Stomach (tissue), 8 donors: ENCODE measurements at regions not wholly inside any gene's neighbourhood (a gene's known extent, or its start where the extent isn't known, plus 50 kb on each side); places are given as distances from the start of the nearest gene placed in this dataset.

Experiments
- DNase-seq, 2 donors: peaks; one replicate each; pipeline versions ENCODE4 v3.0.0 to v3.0.0-alpha.2; 2013 to 2019
- H3K27ac ChIP-seq, 5 donors: fragments of 200-600 bp in 4 of 5; sonication (generic) in 4 of 5; one replicate each; pipeline ENCODE4 v1.5.1; 2013 to 2019; ENCODE audit warnings: mild to moderate bottlenecking in 1 of 5, moderate library complexity in 1 of 5
- H3K27me3 ChIP-seq, 3 donors: fragments of 200-600 bp; sonication (generic); one replicate each; pipeline ENCODE4 v1.5.1; 2017 to 2019; ENCODE audit warnings: mixed run types in 1 of 3
- H3K36me3 ChIP-seq, 4 donors: fragments of 200-600 bp; sonication (generic); 1 replicate in 3 of 4; 2 replicates in 1 of 4; pipeline ENCODE4 v1.5.1; 2016 to 2019
- H3K4me1 ChIP-seq, 4 donors: fragments of 200-600 bp; sonication (generic); one replicate each; pipeline ENCODE4 v1.5.1; 2016 to 2019
- H3K4me3 ChIP-seq, 4 donors: fragments of 200-600 bp; sonication (generic) in 3 of 4; one replicate each; pipeline ENCODE4 v1.5.1; 2016 to 2019; ENCODE audit warnings: mild to moderate bottlenecking in 1 of 4
- H3K9me3 ChIP-seq, 4 donors: fragments of 200-600 bp; sonication (generic); one replicate each; pipeline ENCODE4 v1.5.1; 2016 to 2019
- EP300 ChIP-seq: sonication (generic); formaldehyde crosslinking; IDR thresholded peaks from one replicate; pipeline ENCODE4 v1.6.1; 2017; ENCODE audit warnings: antibody characterized with exemption
- POLR2A ChIP-seq, 4 donors: fragments of 450-650 bp; IDR thresholded peaks; one replicate each; pipeline ENCODE4 v1.6.1; 2016; ENCODE audit warnings: antibody characterized with exemption in 4 of 4, control low read depth in 2 of 4, mild to moderate bottlenecking in 1 of 4, moderate library complexity in 1 of 4
- POLR2AphosphoS5 ChIP-seq, 3 donors: sonication (generic); formaldehyde crosslinking; IDR thresholded peaks; one replicate each; pipeline ENCODE4 v1.6.1; 2016; ENCODE audit warnings: antibody characterized with exemption in 3 of 3
- WGBS, 5 donors: extraction: QIAGEN DNeasy Blood & Tissue Kit in 3 of 5; methylation state at CpG; one replicate each; pipeline versions ENCODE4 v1.1.5 to v1.1.7; 2013 to 2018; 5-methylcytosine and 5-hydroxymethylcytosine counted together
- intact Hi-C: fragments of 100-400 bp; cut with DNase I; formaldehyde crosslinking; loops from one replicate; pipeline ENCODE4 v1.15.1; 2023; ENCODE audit warnings: low total_unique reads
- TF ChIP-seq, protein P1 (sequence below), 7 experiments: fragments of 450-650 bp in 4 of 7; fragments of 200-600 bp in 3 of 7; sonication (generic) in 3 of 7; IDR thresholded peaks; one replicate each; pipeline ENCODE4 v1.5.1; 2016 to 2019; ENCODE audit warnings: antibody characterized with exemption in 7 of 7, control low read depth in 2 of 7, mild to moderate bottlenecking in 1 of 7
- donor health status: healthy with polysubstance abuse.
- donor health status: Bipolar disorder and iron deficiency.
- donor health status: healthy.

DNA sequence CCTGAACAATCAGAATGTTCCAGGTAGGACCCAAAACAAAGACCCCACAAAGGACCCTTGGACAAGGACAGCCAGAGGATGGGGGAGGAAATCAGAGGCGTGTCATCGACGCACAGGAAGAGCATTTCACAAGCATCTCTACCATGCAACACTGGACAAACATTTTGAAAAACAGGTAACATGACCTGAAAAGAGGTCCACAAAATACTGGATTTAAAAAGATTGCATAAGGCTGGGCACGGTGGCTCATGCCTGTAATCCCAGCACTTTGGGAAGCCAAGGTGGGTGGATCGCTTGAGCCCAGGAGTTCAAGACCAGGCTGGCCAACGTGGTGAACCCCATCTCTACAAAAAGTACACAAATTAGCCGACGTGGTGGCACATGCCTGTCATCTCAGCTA lies 60.5 kb upstream of the RNF32 start:
- Histone ChIP-seq H3K27me3 (no peaks in the 10 kb centered on the region), H3K9me3 (peaks cover 0 to 2% (median under 1%) of the 10 kb centered on the region in 4 donors), H3K4me1 (no peaks in the 10 kb centered on the region), H3K4me3 (no peak overlapping the region), H3K36me3 (no peaks in the 10 kb centered on the region), H3K27ac (no peak overlapping the region)
- intact Hi-C loops, result no loop called here
- TF ChIP-seq POLR2A (IDR thresholded peaks at IDR 0.05) (no peak), EP300 (no peak), POLR2AphosphoS5 (IDR thresholded peaks at IDR 0.05) (no peak)
- TF ChIP-seq, protein P1, sequence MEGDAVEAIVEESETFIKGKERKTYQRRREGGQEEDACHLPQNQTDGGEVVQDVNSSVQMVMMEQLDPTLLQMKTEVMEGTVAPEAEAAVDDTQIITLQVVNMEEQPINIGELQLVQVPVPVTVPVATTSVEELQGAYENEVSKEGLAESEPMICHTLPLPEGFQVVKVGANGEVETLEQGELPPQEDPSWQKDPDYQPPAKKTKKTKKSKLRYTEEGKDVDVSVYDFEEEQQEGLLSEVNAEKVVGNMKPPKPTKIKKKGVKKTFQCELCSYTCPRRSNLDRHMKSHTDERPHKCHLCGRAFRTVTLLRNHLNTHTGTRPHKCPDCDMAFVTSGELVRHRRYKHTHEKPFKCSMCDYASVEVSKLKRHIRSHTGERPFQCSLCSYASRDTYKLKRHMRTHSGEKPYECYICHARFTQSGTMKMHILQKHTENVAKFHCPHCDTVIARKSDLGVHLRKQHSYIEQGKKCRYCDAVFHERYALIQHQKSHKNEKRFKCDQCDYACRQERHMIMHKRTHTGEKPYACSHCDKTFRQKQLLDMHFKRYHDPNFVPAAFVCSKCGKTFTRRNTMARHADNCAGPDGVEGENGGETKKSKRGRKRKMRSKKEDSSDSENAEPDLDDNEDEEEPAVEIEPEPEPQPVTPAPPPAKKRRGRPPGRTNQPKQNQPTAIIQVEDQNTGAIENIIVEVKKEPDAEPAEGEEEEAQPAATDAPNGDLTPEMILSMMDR (IDR thresholded peaks at IDR 0.05), result no peak
- WGBS, 5 donors, result 86 to 97% (median 94%) methylated on average over 8 of the region's 8 CpGs
- no peak for DNase-seq

GRCh38 chr7:156579566-156579965 lies 61.0 kb upstream of the RNF32 start:
- Histone ChIP-seq H3K27ac (no peak overlapping the region), H3K27me3 (no peaks in the 10 kb centered on the region), H3K4me3 (no peak overlapping the region), H3K9me3 (peaks cover 0 to under 1% (median 0%) of the 10 kb centered on the region in 4 donors), H3K4me1 (no peaks in the 10 kb centered on the region), H3K36me3 (no peaks in the 10 kb centered on the region)
- TF ChIP-seq POLR2AphosphoS5 (IDR thresholded peaks at IDR 0.05) (no peak), POLR2A (IDR thresholded peaks at IDR 0.05) (no peak), EP300 (no peak)
- TF ChIP-seq, protein P1 (IDR thresholded peaks at IDR 0.05), result no peak
- 68 to 85% (median 78%) methylated on average over 7 to 8 of the region's 8 CpGs for WGBS, 5 donors
- intact Hi-C loops, result no loop called here
- DNase-seq, result no peak

DNA sequence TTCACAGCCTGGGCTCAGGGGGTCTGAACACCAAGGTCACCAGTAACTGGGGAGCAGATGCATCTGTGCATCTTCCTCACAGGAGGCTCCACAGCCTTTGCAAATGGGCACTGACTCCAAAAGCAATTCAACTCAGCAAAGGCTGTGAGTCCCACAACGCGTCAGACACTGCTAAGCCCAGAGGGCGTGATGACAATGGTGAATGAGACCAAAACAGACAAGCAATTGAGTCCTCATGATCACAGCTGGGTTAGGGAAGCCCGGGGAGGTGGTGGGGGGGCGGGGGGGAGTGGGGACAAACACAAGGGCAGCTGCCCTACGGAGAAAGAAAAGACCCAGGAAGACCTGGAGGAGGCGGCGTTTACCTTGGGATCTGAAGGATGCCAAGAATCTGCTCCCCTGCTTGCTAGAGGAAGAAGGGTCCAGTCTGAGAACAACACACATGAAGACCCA lies 61.6 kb upstream of the RNF32 start:
- H3K9me3 ChIP-seq, result peaks cover 0 to 5% (median 0%) of the 10 kb centered on the region in 4 donors

GRCh38 chr7:156578578-156578940 lies 62.0 kb upstream of the RNF32 start:
- Histone ChIP-seq H3K27me3 (no peaks in the 10 kb centered on the region), H3K9me3 (peaks cover 0 to 5% (median 0%) of the 10 kb centered on the region in 4 donors), H3K36me3 (no peaks in the 10 kb centered on the region), H3K4me3 (no peak overlapping the region), H3K27ac (no peak overlapping the region), H3K4me1 (no peaks in the 10 kb centered on the region)
- 86 to 94% (median 91%) methylated on average over 8 to 23 of the region's 23 CpGs for WGBS, 5 donors
- TF ChIP-seq POLR2A (IDR thresholded peaks at IDR 0.05), result no peak
- TF ChIP-seq, protein P1 (IDR thresholded peaks at IDR 0.05), result no peak
- TF ChIP-seq POLR2AphosphoS5 (IDR thresholded peaks at IDR 0.05), result no peak
- TF ChIP-seq EP300, result no peak
- no peak for DNase-seq
- intact Hi-C loops, result no loop called here

More for the DNA sequence above, 61.6 kb upstream of the RNF32 start:
- intact Hi-C loops, result no loop called here
- Histone ChIP-seq H3K27ac (no peak overlapping the region), H3K27me3 (no peaks in the 10 kb centered on the region), H3K36me3 (no peaks in the 10 kb centered on the region), H3K4me3 (no peak overlapping the region), H3K4me1 (no peaks in the 10 kb centered on the region)
- TF ChIP-seq, protein P1 (IDR thresholded peaks at IDR 0.05), result no peak
- TF ChIP-seq POLR2AphosphoS5 (IDR thresholded peaks at IDR 0.05), result no peak
- no peak for TF ChIP-seq POLR2A (IDR thresholded peaks at IDR 0.05)
- TF ChIP-seq EP300, result no peak
- DNase-seq, result no peak
- 63 to 79% (median 69%) methylated on average over 7 to 8 of the region's 8 CpGs for WGBS, 5 donors
